Activated naive CD4-positive, alpha-beta T cell treated with anti-CD3 and anti-CD28 coated beads, Interleukin-2, amount 50 U/mL, for 72 hours (primary cell): ENCODE measurements at regions not wholly inside any gene's neighbourhood (a gene's known extent, or its start where the extent isn't known, plus 50 kb on each side); places are given as distances from the start of the nearest gene placed in this dataset.

Experiments used
- ATAC-seq, 2 donors: fragments of 150-1000 bp; cut with Tn5 transposase; 2 replicates each; pipeline ENCODE4 v1.10.0; 2021; ENCODE audit warnings: mild to moderate bottlenecking in 2 of 2, moderate library complexity in 2 of 2
- DNase-seq, 2 donors: peaks; one replicate each; pipeline ENCODE4 v3.0.0; 2021 to 2022; ENCODE audit warnings: low spot score in 2 of 2
- H3K27ac Mint-ChIP-seq, 2 donors: one replicate each; pipeline ENCODE4 v1.8.0; 2022; ENCODE audit warnings: mild to moderate bottlenecking in 2 of 2, mixed read lengths in 2 of 2
- H3K36me3 Mint-ChIP-seq, 2 donors: one replicate each; pipeline ENCODE4 v1.8.0; 2022; ENCODE audit warnings: mixed read lengths in 2 of 2
- H3K9me3 Mint-ChIP-seq, 2 donors: one replicate each; pipeline ENCODE4 v1.8.0; 2022; ENCODE audit warnings: mixed read lengths in 2 of 2

DNA sequence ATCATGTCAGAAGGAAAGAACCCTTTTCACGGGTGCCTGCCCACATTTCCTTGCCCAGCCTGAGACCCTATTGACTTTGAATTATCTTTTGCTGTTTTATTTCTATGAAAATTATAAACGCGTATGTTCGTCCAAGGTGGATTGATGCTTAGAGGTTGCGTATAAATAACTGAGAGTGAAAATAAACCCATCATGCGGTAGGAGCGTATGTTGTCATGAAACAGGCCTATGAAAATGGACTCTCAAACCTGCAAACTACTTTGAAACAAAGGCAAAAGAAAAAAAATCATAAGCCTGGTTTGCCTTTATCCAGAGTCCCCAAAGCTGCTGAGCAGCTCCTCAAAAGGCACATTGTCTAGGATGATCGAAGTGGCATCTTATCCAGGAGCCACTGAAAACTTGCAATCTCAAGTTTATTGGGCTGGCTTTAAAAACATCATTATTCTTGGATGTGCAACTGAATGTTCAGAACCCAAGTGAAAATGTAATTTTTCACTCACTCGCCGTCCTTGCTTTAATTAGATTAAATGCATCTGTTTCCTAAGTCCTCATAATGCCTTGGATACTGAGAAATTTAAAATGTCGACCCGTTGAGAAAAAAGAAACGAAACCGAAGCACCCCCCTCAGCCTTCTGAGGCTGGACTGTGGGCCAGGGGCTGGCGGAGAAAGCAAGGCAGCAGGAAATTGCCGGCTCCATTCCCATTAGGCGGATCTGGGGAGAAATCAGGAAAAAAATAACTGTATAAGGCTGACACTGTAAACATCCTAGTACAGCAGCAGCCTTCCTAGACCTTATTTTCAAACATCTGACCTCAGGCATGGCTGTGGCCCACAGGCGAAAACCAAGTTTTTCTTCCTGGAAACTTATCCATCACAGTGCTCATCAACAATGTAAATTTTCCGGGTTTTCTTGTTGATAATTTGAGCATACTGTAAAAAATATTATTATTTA is 82.9 kb upstream of the PPARA start:
- ATAC-seq, result no peak
- no peaks in the 10 kb centered on the region for H3K9me3 Mint-ChIP-seq
- H3K36me3 Mint-ChIP-seq, result peaks cover 0 to 12% of the 10 kb centered on the region in 2 donors
- peak overlapping the region; percentile 1 to 29 for H3K27ac Mint-ChIP-seq
- no peak for DNase-seq

DNA sequence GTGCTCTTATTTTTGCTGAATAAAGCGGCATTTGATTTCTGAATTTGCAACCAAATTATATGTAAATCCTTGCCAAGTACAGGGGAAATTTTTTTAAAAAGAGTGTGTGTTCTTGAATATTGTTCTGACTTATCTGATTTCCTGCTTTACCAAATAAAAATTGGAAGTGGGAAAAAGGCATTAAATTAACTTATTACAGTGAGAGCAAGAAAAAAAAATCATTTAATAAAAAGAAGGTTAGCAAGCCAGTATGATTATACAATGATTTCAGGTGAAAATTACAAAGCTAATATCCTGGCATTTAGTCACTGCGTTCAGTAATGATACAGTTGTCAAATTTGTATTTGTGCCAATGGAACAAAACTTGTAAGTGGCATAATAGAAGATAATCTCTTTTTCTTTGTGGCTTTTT is 82.1 kb upstream of the PPARA start:
- peaks cover 0 to 15% of the 10 kb centered on the region in 2 donors for H3K36me3 Mint-ChIP-seq
- DNase-seq (no peak), ATAC-seq (no peak)
- H3K9me3 Mint-ChIP-seq, result no peaks in the 10 kb centered on the region
- H3K27ac Mint-ChIP-seq, result no peak overlapping the region

DNA sequence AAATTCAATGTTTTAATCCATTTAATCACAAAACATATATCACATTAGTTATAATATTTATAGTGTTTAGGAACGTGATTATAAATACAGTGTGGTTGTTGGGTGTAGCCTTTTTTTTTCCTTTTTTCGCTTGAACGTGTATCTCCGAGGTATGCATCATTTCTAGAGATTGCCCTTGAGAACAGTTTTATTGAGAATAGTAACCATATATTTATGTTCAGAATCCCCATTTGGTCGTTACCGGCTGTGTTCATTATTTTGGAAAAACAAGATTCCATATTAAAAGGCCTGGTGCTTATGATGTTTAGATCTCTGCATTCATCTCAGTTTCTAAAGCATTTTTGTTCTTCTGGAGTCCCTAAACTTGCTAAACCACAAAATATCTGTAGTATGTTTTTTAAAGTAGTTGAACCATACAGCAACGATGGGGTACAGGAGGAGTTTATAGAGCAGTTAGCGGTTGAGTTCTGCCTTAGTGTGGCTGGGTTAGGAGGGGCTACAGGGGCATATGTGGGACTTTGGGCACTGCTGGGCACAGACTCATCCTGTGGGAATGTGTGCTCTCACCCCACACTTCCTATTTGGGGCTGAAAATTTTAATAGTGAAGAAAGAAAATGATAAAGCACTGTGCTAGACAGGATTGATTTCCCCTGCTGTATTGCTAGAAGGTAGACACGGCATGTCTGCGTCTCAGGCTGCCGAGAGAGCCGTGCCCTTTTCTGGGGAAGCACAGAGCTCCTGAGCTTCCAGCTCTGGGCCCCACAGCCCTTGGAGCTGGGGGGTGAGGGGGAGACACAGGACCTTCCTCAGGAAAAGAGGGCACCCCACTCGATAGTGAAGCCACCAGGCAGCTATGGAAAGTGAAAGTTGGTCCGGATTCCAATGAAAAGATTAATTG is 81.5 kb upstream of the PPARA start:
- Mint-ChIP-seq H3K36me3 (peaks cover 0 to 15% of the 10 kb centered on the region in 2 donors), H3K27ac (peak overlapping the region; percentile 94 to 97), H3K9me3 (no peaks in the 10 kb centered on the region)
- ATAC-seq (no peak), DNase-seq (peak in 1 of 2 donors; percentile 45)

DNA sequence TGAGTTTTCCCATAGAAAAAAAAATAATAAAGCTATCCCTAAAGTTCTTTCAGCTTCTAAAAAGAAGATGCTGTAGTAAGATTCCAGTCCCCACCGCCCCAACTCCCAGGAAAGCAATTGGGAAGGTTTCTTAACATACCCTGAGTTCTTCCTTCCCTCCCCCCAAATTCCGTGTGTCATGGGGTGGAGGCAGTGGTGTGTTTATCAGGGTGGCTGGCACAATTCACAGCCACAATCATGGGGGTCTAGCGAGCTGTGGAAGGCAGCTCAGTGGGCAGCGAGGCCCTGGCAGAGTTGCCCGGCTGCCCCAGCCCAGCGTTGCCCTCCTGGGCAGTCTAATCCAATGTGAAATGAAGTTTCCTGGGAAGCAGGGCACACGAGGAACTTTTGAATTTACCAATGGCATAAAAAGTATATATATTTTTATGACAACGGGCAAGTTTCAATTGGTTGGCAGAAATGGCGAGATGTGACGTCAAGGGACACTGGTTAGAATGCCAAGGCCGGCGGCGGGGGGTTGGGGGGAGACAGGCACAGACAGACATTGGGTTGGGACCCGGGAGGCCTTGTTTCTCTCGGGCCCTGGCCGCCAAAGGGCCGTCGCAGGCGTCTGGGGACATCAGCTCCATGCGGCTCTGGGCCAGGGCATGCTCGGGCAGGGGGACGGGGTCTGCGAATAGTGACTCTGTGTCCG is 80.7 kb upstream of the PPARA start:
- DNase-seq, result peak in 1 of 2 donors; percentile 64

DNA sequence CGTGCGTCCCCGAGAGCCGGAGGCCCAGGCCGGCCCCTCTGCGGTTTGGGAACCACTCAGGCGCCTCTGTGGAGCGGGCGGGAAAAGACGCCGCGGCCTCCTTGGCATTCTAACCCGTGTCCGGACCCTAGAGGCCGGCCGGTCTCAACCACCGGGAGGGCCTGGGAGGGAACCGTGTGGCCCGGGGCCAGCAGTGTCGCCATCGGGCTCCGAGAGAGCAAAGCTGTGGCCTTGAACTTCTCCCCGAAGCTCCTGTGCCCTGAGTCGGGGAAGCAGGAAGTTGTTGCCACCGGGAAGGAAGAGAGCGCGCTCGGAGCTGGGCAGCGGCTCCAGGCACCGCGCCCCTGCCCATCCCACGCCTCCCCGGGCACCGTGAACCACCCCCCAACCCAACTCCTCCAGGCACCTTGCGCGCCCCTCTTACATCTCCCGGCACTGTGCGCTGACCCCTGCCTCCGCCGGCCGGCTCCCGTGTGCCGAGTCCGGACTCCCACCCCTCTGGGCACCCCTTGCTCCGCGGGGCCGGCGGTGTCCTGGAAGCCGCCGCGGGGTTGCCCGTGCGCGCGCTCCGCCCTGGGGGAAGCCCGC is 80.0 kb upstream of the PPARA start:
- no peaks in the 10 kb centered on the region for H3K9me3 Mint-ChIP-seq
- ATAC-seq, result peak; percentile 37 to 40
- DNase-seq, result peak; percentile 49 to 66
- peak overlapping the region; percentile 29 to 94 for H3K27ac Mint-ChIP-seq
- peaks cover 0 to 15% of the 10 kb centered on the region in 2 donors for H3K36me3 Mint-ChIP-seq

More for the DNA sequence above, 80.7 kb upstream of the PPARA start:
- ATAC-seq, result peak; percentile 13 to 30
- H3K36me3 Mint-ChIP-seq, result peaks cover 0 to 15% of the 10 kb centered on the region in 2 donors
- H3K9me3 Mint-ChIP-seq, result no peaks in the 10 kb centered on the region
- peak overlapping the region; percentile 94 to 97 for H3K27ac Mint-ChIP-seq

DNA sequence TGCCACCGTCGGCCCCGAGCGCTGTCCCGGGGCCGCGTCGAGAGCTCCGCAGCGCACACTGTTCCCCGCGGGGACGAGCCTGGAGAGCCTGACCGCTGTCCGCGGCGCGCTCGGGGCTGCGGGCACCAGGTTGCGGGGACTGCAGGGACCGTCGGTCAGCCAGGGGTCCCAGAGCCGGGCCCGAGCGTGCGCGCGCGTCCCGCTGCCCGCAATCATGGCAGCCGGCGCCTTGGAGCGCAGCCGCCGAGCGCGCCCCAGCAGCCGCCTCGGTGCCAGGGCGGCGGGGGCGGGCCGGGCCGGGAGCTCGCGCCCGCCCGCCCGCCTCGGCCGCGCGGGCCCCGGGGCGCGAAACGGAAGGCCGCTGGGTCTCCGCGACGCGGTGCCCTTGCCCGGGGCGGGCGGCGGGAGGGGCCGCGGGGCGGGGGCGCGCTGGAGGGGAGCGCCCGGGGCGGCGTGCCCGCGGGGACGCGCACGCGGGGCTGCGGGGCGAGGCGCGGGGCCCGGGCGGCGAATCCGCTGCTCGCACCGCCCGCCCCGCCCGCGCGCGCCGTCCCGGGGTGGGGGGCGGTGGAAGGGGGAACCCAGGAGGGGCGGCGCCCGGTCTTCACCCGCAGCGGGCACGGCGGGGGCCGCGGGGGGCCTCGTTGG is 79.4 kb upstream of the PPARA start:
- Mint-ChIP-seq H3K27ac (peak overlapping the region in 1 of 2 donors; percentile 94), H3K9me3 (no peaks in the 10 kb centered on the region), H3K36me3 (peaks cover 0 to 15% of the 10 kb centered on the region in 2 donors)
- DNase-seq, result peak; percentile 61 to 68
- ATAC-seq, result peak; percentile 38 to 61

DNA sequence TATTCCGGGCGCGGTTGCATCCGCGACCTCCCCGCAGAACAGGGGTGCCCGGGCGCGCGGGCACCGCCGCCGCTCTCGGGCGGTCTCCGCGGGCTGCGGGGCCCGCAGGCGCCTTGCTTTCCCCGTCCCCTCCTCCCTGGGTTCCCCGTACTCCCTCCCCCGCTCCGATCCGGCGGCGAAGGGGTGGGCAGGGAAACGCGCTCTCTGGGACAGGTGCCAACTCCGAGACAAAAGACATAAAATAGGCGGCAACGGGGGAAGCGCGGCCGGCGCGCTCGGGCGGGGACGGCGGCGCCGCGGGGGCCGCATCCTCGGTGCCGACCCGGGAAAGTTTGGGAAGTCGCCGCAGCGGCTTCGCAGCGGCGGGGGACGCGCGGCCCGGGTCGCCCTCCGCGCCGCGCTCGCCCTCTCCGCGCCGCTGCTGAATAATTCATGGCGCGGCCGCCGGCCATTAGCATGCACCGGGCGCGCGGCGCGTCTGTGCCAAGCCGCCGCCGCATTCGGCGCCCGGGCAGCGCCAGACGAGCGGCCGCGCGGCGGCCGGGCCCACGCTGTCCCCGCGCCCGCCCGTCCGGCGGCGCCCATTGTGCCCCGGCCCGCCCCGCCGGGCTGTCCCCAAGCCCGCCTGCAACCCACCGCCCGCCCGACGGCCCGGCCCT is 78.7 kb upstream of the PPARA start:
- peak; percentile 13 to 14 for ATAC-seq
- Mint-ChIP-seq H3K27ac (peak overlapping the region; percentile 68 to 75), H3K36me3 (peaks cover 0 to 15% of the 10 kb centered on the region in 2 donors), H3K9me3 (no peaks in the 10 kb centered on the region)
- peak; percentile 60 to 70 for DNase-seq

DNA sequence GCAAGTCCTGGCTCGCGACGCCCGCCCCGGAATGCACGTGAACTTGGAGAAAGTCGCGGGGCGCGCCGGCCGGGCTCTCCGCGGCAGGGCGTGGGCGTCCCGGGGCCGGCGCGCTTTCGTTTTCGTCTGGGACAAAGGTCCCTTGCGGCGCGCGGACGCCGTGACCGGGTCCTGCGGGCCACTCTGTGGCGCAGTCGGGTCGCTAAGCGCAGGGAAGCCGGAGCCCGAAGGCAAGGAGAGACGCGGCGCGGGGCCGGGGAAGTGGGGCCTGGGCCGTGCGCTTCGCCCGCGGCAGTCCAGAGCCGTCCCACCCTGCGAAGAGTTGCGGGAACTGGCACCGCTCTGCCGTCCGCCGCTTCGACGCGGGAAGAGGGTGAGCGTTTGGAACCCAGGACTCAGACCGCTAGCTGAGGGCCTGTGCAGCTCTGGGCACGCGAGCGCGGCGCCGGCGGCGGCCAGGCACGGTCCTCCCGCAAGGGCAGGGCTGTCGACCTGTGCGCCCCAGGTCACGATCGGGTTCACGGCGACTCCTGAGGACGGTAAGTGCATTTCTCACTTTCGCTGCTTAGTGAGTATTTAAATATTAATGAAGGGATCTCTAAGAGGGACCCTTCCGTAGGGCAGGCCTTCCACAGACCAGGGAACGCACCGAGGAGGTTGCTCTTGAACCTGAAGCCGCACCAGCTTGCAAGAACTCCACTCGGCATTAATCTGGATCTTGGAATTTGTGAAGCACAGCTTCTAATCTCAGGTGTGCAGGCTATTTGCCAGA is 78.0 kb upstream of the PPARA start:
- no peaks in the 10 kb centered on the region for H3K9me3 Mint-ChIP-seq
- H3K36me3 Mint-ChIP-seq, result peaks cover 0 to 15% of the 10 kb centered on the region in 2 donors
- ATAC-seq (peak; percentile 34 to 51), DNase-seq (peak; percentile 63 to 75)
- H3K27ac Mint-ChIP-seq, result peak overlapping the region in 1 of 2 donors; percentile 69

DNA sequence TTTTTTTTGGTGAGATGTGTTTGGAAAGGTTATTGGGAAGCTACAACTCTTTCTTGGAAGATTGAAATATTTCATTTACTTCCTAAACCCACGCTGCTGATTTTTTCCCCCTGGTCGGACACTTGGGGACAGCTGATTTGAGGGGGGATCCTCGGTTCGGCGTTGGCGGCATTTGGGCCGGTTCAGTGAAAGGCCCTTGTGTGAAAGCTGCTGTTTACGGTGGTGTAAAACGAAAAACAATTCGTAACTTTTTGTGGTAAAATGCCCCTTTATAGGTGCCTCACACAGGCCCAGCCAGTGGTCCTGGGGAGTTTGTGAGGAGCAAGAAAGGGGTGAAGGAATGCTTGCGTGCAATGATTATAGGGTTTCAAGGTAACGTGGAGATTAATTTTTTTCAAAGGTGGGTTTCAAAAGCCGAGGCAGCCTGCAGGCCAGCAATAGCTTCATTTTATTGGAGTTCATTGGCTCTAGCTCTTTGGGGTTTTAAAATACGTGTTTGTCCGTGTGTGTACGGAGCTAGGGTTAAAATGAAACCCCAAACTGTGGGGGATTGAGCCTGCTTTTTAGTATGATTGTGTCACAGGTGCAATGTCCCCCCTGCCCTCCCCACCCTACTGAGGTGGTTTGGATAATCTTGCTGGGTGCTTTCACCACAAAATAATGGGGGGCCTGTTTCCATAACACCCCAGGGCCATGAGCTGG is 77.2 kb upstream of the PPARA start:
- Mint-ChIP-seq H3K36me3 (peaks cover 0 to 15% of the 10 kb centered on the region in 2 donors), H3K27ac (peak overlapping the region in 1 of 2 donors; percentile 69), H3K9me3 (no peaks in the 10 kb centered on the region)
- ATAC-seq (no peak), DNase-seq (no peak)

DNA sequence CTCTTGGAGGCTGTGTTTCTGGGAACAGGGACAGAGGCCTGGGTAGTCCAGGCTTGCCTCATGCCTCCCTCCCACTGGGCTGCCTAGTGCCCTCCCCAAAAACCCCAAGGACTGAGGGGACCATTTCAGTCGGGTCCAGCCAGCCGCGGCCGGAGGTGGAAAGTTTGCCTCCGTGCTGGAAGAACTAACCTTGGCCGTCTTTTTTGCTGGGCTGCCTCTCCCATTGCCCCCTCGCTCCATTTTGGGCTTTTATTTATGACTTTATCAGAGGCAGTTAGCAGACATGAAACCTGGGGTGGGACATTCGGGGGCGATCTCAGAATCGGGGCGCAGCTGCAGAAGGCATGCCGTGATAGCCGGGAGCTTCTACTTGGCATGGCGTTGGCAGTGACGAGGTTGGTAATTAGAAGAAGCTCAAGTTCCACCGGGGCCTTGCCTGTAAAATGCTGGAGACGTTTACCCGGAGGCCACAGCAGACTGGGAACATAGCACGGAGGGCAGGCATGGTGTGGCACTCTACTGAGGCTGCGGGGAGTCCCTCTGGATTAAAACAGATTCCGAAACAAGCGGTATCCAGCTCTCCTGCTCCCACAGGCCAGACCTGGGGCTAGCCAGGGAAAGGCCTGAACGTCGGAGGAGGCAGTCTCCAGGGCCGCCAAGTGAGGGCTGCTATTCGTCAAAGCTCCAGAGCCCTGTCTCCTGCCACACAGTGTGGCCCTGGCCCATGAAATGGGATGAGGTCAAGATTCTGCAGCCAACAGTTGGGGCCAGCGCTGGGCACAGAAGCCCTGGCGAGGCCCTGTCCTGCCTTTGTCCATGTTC is 76.4 kb upstream of the PPARA start:
- Mint-ChIP-seq H3K9me3 (no peaks in the 10 kb centered on the region), H3K36me3 (peaks cover 0 to 15% of the 10 kb centered on the region in 2 donors), H3K27ac (peak overlapping the region in 1 of 2 donors; percentile 69)
- ATAC-seq (no peak), DNase-seq (peak in 1 of 2 donors; percentile 53)

DNA sequence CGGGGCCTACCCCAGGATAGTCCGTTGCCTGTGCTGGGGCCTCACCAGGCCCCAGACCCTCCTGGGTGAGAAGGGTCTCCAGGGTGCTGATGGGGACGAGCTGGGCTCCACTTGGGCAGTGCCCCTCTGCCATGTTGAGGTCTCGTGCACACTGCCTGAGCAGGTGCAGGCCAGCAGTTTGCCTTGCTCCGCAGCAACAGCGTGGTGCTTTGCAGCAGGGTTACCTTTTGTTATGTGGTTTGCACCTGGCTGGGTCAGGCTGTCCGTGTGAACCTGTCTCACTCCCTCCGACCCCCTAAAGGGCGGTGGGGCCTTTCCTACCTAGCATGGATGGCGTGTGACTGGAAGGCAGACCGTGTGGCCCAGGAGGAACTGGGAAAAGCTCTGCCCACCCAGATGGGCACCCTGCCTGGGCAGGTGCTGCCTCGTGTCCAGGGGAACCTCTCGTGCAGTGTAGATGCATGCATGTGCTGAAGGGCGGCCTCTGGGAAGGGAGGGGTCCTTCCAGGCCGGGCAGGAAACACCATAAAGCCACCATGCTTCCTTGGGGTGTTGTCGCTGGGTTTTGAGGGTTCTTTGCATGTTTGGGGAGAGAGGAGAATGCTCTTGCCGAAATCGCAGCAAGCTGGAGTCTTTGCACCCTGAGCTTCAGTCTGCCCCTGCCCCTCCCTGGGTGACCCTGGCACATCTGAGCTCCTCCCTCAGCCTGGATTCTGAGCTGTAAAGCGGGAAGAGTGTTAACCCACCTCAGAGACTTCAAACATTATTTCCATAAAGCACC is 75.4 kb upstream of the PPARA start:
- Mint-ChIP-seq H3K36me3 (peaks cover 0 to 6% of the 10 kb centered on the region in 2 donors), H3K27ac (no peak overlapping the region), H3K9me3 (no peaks in the 10 kb centered on the region)
- DNase-seq (no peak), ATAC-seq (no peak)

DNA sequence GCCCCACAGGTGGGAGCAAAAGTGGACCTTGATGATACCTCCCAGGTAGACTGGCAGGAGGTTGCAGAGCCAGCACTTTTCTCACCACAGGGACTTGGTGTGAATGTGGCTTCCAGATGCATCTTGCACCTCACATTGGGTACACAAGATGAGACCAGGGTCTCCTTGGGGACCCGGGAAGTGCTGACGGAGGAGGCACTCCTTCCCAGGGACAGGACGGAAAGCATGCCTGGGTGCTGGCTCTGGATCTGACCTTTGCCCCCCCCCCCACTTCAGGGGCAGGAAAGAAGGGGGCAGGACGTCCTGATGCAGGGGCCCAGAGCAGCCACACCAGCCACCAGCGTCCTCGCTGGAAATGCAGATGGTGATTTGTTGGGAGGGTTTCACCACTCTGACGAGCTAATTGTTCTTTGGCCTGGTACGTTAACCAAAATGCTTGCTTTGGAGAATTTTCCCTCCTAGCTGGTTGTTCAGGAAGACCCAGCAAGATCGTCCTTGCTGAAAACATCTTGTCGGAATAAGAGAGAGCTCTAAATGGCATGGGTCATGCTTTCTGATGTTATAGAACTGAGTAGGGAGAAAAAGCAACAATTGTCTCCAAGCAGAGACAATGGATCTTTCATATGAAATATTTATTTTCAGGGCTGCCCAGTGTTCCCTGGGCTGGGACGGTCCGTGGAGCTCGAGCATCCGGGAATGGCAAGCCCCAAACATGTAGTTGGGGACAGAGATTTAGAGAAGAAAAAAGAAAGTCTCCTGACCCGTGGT is 74.4 kb upstream of the PPARA start:
- ATAC-seq, result no peak
- Mint-ChIP-seq H3K36me3 (peaks cover 0 to 4% of the 10 kb centered on the region in 2 donors), H3K9me3 (no peaks in the 10 kb centered on the region), H3K27ac (peak overlapping the region in 1 of 2 donors; percentile 82)
- DNase-seq, result no peak
